ENCODE measurements at regions not wholly inside any gene's neighbourhood (a gene's known extent, or its start where the extent isn't known, plus 50 kb on each side); places are given as distances from the start of the nearest gene placed in this dataset.

GRCh38 chr3:150351398-150351797 is 56.7 kb upstream of the TSC22D2 start:
- no peak for TF ChIP-seq ZNF274 (IDR thresholded peaks at IDR 0.05; ENCODE audit: low read depth, low read length)
- no peak for TF ChIP-seq YY1 (IDR thresholded peaks at IDR 0.05; ENCODE audit: insufficient read depth, insufficient read length)
- TF ChIP-seq SUZ12 (IDR thresholded peaks at IDR 0.05; ENCODE audit: extremely low read depth, insufficient read depth, insufficient read length) = no peak

All from NT2/D1 (cell line).